ENCODE measurements at regions not wholly inside any gene's neighbourhood (a gene's known extent, or its start where the extent isn't known, plus 50 kb on each side); places are given as distances from the start of the nearest gene placed in this dataset.

- Histone ChIP-seq H3K27ac (ENCODE audit: low read length in 2 of 2) (no peak overlapping the region), H3K4me1 (ENCODE audit: control insufficient read depth in 2 of 2, insufficient read depth in 2 of 2, low read length in 2 of 2) (no peaks in the 10 kb centered on the region), H3K4me3 (ENCODE audit: control extremely low read depth in 1 of 5, extremely low read depth in 1 of 5, insufficient read depth in 1 of 5, low read depth in 2 of 5, low read length in 4 of 5) (no peak overlapping the region), H4K20me1 (ENCODE audit: control insufficient read depth, insufficient read depth, low read length, poor library complexity, severe bottlenecking) (no peaks in the 10 kb centered on the region), H3K27me3 (replicated peaks in 1 of 4; ENCODE audit: control extremely low read depth in 1 of 4, control insufficient read depth in 3 of 4, insufficient read depth in 4 of 4, low read length in 3 of 4) (no peaks in the 10 kb centered on the region), H2AFZ (ENCODE audit: insufficient read depth, low read depth, low read length, poor library complexity, severe bottlenecking) (no peak overlapping the region), H3K9ac (ENCODE audit: low read length) (no peak overlapping the region), H3K79me2 (ENCODE audit: control insufficient read depth, insufficient read depth, low read length) (no peaks in the 10 kb centered on the region), H3K4me2 (replicated peaks; ENCODE audit: low read depth, low read length, poor library complexity, severe bottlenecking) (no peak overlapping the region), H3K36me3 (replicated peaks in 1 of 2; ENCODE audit: control extremely low read depth in 1 of 2, control insufficient read depth in 1 of 2, extremely low read depth in 1 of 2, insufficient read depth in 2 of 2, low read length in 1 of 2) (no peaks in the 10 kb centered on the region), H3K9me3 (ENCODE audit: control extremely low read depth in 1 of 3, control insufficient read depth in 2 of 3, insufficient read depth in 1 of 3, low read length in 2 of 3) (peaks cover 0 to 3% (median 0%) of the 10 kb centered on the region in 3 donors)
- TF ChIP-seq CTCF (IDR thresholded peaks at IDR 0.05) = no peak
- no peak for TF ChIP-seq EZH2 (IDR thresholded peaks at IDR 0.05; ENCODE audit: borderline replicate concordance, insufficient read depth, low read depth, low read length, poor library complexity, severe bottlenecking)
- no peaks in the 10 kb centered on the region for H3K9me3 Mint-ChIP-seq (ENCODE audit: insufficient read depth)
- no peaks in the 10 kb centered on the region for H3K27me3 Mint-ChIP-seq
- intact Hi-C loops (cut with micrococcal nuclease) = no loop called here
- H3K4me1 Mint-ChIP-seq = no peaks in the 10 kb centered on the region
- ATAC-seq (ENCODE audit: low read depth) (no peak), DNase-seq (no peak)
- no peak overlapping the region for H3K27ac Mint-ChIP-seq
- CTCF ChIA-PET = no interaction called here
- POLR2A ChIA-PET = no interaction called here
- no CpG with 5 or more reads among the region's 6 CpGs for WGBS (ENCODE audit: insufficient coverage)
- no peak overlapping the region for H3K4me3 Mint-ChIP-seq
Measured at GRCh38 chr16:65196420-65197075, 74.7 kb upstream of the CDH11 start.

- DNase-seq = no peak
- Histone ChIP-seq H4K20me1 (ENCODE audit: control insufficient read depth, insufficient read depth, low read length, poor library complexity, severe bottlenecking) (no peaks in the 10 kb centered on the region), H3K4me1 (ENCODE audit: control insufficient read depth in 2 of 2, insufficient read depth in 2 of 2, low read length in 2 of 2) (no peaks in the 10 kb centered on the region), H3K36me3 (replicated peaks in 1 of 2; ENCODE audit: control extremely low read depth in 1 of 2, control insufficient read depth in 1 of 2, extremely low read depth in 1 of 2, insufficient read depth in 2 of 2, low read length in 1 of 2) (no peaks in the 10 kb centered on the region), H3K9ac (ENCODE audit: low read length) (no peak overlapping the region), H3K4me3 (ENCODE audit: control extremely low read depth in 1 of 5, extremely low read depth in 1 of 5, insufficient read depth in 1 of 5, low read depth in 2 of 5, low read length in 4 of 5) (no peak overlapping the region), H3K9me3 (ENCODE audit: control extremely low read depth in 1 of 3, control insufficient read depth in 2 of 3, insufficient read depth in 1 of 3, low read length in 2 of 3) (peaks cover 0 to 3% (median 0%) of the 10 kb centered on the region in 3 donors), H3K27ac (ENCODE audit: low read length in 2 of 2) (no peak overlapping the region), H3K27me3 (replicated peaks in 1 of 4; ENCODE audit: control extremely low read depth in 1 of 4, control insufficient read depth in 3 of 4, insufficient read depth in 4 of 4, low read length in 3 of 4) (no peaks in the 10 kb centered on the region), H3K79me2 (ENCODE audit: control insufficient read depth, insufficient read depth, low read length) (no peaks in the 10 kb centered on the region), H3K4me2 (replicated peaks; ENCODE audit: low read depth, low read length, poor library complexity, severe bottlenecking) (no peak overlapping the region), H2AFZ (ENCODE audit: insufficient read depth, low read depth, low read length, poor library complexity, severe bottlenecking) (no peak overlapping the region)
- 80% methylated on average over 1 of the region's 2 CpGs for WGBS (ENCODE audit: insufficient coverage)
- TF ChIP-seq EZH2 (IDR thresholded peaks at IDR 0.05; ENCODE audit: borderline replicate concordance, insufficient read depth, low read depth, low read length, poor library complexity, severe bottlenecking) (no peak), CTCF (IDR thresholded peaks at IDR 0.05) (no peak)
- ATAC-seq (ENCODE audit: low read depth) = no peak
- intact Hi-C loops (cut with micrococcal nuclease) = no loop called here
- Mint-ChIP-seq H3K4me1 (no peaks in the 10 kb centered on the region), H3K4me3 (no peak overlapping the region), H3K27ac (no peak overlapping the region), H3K9me3 (ENCODE audit: insufficient read depth) (no peaks in the 10 kb centered on the region), H3K27me3 (no peaks in the 10 kb centered on the region)
- CTCF ChIA-PET = interaction anchor here (0.7 kb wide), 1 partner anchor 25 kb away, joined by 4 read pairs; no protein-coding TSS in a partner anchor
- POLR2A ChIA-PET = no interaction called here
Measured at GRCh38 chr16:65195998-65196397, 74.1 kb upstream of the CDH11 start.
